ENCODE measurements at regions not wholly inside any gene's neighbourhood (a gene's known extent, or its start where the extent isn't known, plus 50 kb on each side); places are given as distances from the start of the nearest gene placed in this dataset.

- TF ChIP-seq EZH2 (IDR thresholded peaks at IDR 0.05; ENCODE audit: insufficient read depth, poor library complexity, severe bottlenecking) (no peak), EZH2phosphoT487 (IDR thresholded peaks at IDR 0.05; ENCODE audit: insufficient read depth, low read depth) (no peak)
Observed at GRCh38 chr5:97427235-97427634, 244.2 kb upstream of the RIOK2 start.

Data from GM23248 (cell line).